Activated gamma-delta T cell (primary cell): ENCODE measurements at regions not wholly inside any gene's neighbourhood (a gene's known extent, or its start where the extent isn't known, plus 50 kb on each side); places are given as distances from the start of the nearest gene placed in this dataset.
"Not testable (repeated sequence)": the region's sequence is repeated elsewhere in the genome, so short reads cannot be mapped to it uniquely, and the experiment has no call there.

Experiments used
- DNase-seq: peaks from one replicate; lab custom pipeline; 2025; lab: John Stamatoyannopoulos, UW

- no peak for DNase-seq
Measured at GRCh38 chr4:181798536-181798935, 444.7 kb upstream of the TENM3 start.

- no peak for DNase-seq
Measured at GRCh38 chr4:181799561-181800069, 443.6 kb upstream of the TENM3 start.

GRCh38 chr4:181802207-181802606 is 441.0 kb upstream of the TENM3 start:
- no peak for DNase-seq

GRCh38 chr4:181807771-181808170 is 435.4 kb upstream of the TENM3 start:
- DNase-seq = no peak

- no peak for DNase-seq
Measured at GRCh38 chr4:181810711-181811110, 432.5 kb upstream of the TENM3 start.

GRCh38 chr4:181811550-181811949 is 431.7 kb upstream of the TENM3 start:
- DNase-seq = not testable (repeated sequence)

GRCh38 chr4:181819946-181820345 is 423.3 kb upstream of the TENM3 start:
- no peak for DNase-seq

- no peak for DNase-seq
Measured at GRCh38 chr4:181820553-181820952, 422.6 kb upstream of the TENM3 start.

- no peak for DNase-seq
Measured at GRCh38 chr4:181821039-181822004, 421.9 kb upstream of the TENM3 start.

GRCh38 chr4:181822005-181822375 is 421.2 kb upstream of the TENM3 start:
- DNase-seq = no peak

- DNase-seq = no peak
Measured at GRCh38 chr4:181823183-181823582, 420.0 kb upstream of the TENM3 start.

- DNase-seq = no peak
Measured at GRCh38 chr4:181823645-181824044, 419.6 kb upstream of the TENM3 start.

- DNase-seq = no peak
Measured at GRCh38 chr4:181825564-181825963, 417.6 kb upstream of the TENM3 start.

- no peak for DNase-seq
Measured at GRCh38 chr4:181827246-181827645, 416.0 kb upstream of the TENM3 start.

GRCh38 chr4:181830404-181831035 is 412.7 kb upstream of the TENM3 start:
- DNase-seq = no peak

- no peak for DNase-seq
Measured at GRCh38 chr4:181834071-181834470, 409.1 kb upstream of the TENM3 start.

GRCh38 chr4:181835348-181835747 is 407.9 kb upstream of the TENM3 start:
- no peak for DNase-seq

GRCh38 chr4:181838253-181838652 is 404.9 kb upstream of the TENM3 start:
- no peak for DNase-seq

GRCh38 chr4:181843797-181844196 is 399.4 kb upstream of the TENM3 start:
- DNase-seq = not testable (repeated sequence)

- DNase-seq = no peak
Measured at GRCh38 chr4:181845617-181846016, 397.6 kb upstream of the TENM3 start.

- no peak for DNase-seq
Measured at GRCh38 chr4:181846934-181847333, 396.3 kb upstream of the TENM3 start.

GRCh38 chr4:181848357-181848756 is 394.8 kb upstream of the TENM3 start:
- DNase-seq = no peak

GRCh38 chr4:181849472-181849871 is 393.7 kb upstream of the TENM3 start:
- DNase-seq = no peak
